Stimulated activated CD8-positive, alpha-beta memory T cell treated with anti-CD3 and anti-CD28 coated beads, Interleukin-15, amount 100 ng/mL, for 24 hours (primary cell): ENCODE measurements at regions not wholly inside any gene's neighbourhood (a gene's known extent, or its start where the extent isn't known, plus 50 kb on each side); places are given as distances from the start of the nearest gene placed in this dataset.

ENCODE experiments used
- DNase-seq: peaks from one replicate; pipeline ENCODE4 v3.0.0-alpha.2; 2020; ENCODE audit warnings: low read depth

- DNase-seq: no peak
These were observed 1007.7 kb upstream of the SEMA6D start for GRCh38 chr15:46709460-46710083.

- no peak for DNase-seq
These were observed 1006.8 kb upstream of the SEMA6D start for GRCh38 chr15:46710401-46710960.

- no peak for DNase-seq
These were observed 1004.3 kb upstream of the SEMA6D start for GRCh38 chr15:46713045-46713444.

GRCh38 chr15:46714950-46715349 lies 1002.4 kb upstream of the SEMA6D start:
- DNase-seq: no peak

GRCh38 chr15:46723308-46723707 lies 994.0 kb upstream of the SEMA6D start:
- DNase-seq: no peak

- DNase-seq: no peak
These were observed 985.2 kb upstream of the SEMA6D start for GRCh38 chr15:46732060-46732459.

GRCh38 chr15:46735115-46735514 lies 982.2 kb upstream of the SEMA6D start:
- no peak for DNase-seq

- no peak for DNase-seq
These were observed 966.0 kb upstream of the SEMA6D start for GRCh38 chr15:46751303-46751702.

GRCh38 chr15:46753946-46754345 lies 963.4 kb upstream of the SEMA6D start:
- no peak for DNase-seq

GRCh38 chr15:46763091-46763490 lies 954.2 kb upstream of the SEMA6D start:
- DNase-seq: no peak

GRCh38 chr15:46764851-46765250 lies 952.5 kb upstream of the SEMA6D start:
- no peak for DNase-seq

GRCh38 chr15:46766021-46766420 lies 951.3 kb upstream of the SEMA6D start:
- no peak for DNase-seq

- no peak for DNase-seq
These were observed 949.0 kb upstream of the SEMA6D start for GRCh38 chr15:46768287-46768686.

- DNase-seq: no peak
These were observed 944.3 kb upstream of the SEMA6D start for GRCh38 chr15:46773016-46773415.

GRCh38 chr15:46778876-46779275 lies 938.4 kb upstream of the SEMA6D start:
- no peak for DNase-seq

GRCh38 chr15:46786590-46787285 lies 930.6 kb upstream of the SEMA6D start:
- no peak for DNase-seq

- no peak for DNase-seq
These were observed 921.6 kb upstream of the SEMA6D start for GRCh38 chr15:46795685-46796084.

GRCh38 chr15:46808834-46809233 lies 908.5 kb upstream of the SEMA6D start:
- DNase-seq: no peak

- DNase-seq: no peak
These were observed 902.1 kb upstream of the SEMA6D start for GRCh38 chr15:46815240-46815639.

GRCh38 chr15:46815765-46816164 lies 901.5 kb upstream of the SEMA6D start:
- DNase-seq: no peak

- no peak for DNase-seq
These were observed 868.6 kb upstream of the SEMA6D start for GRCh38 chr15:46848704-46849103.

GRCh38 chr15:46853600-46853999 lies 863.7 kb upstream of the SEMA6D start:
- DNase-seq: no peak

- no peak for DNase-seq
These were observed 862.7 kb upstream of the SEMA6D start for GRCh38 chr15:46854564-46854963.

- no peak for DNase-seq
These were observed 861.9 kb upstream of the SEMA6D start for GRCh38 chr15:46855388-46855787.
